Neural progenitor cell (in vitro differentiated cells): ENCODE measurements at regions not wholly inside any gene's neighbourhood (a gene's known extent, or its start where the extent isn't known, plus 50 kb on each side); places are given as distances from the start of the nearest gene placed in this dataset.

Experiments
- CTCF ChIP-seq: fragments of 200-600 bp; sonication (generic); IDR thresholded peaks from 2 replicates; pipeline ENCODE4 v1.5.1; 2017; ENCODE audit warnings: antibody characterized with exemption, mild to moderate bottlenecking
- EZH2phosphoT487 ChIP-seq: fragments of 200-600 bp; sonication (generic); IDR thresholded peaks from 2 replicates; pipeline ENCODE4 v1.6.1; 2017; ENCODE audit warnings: antibody characterized with exemption

- no peak for TF ChIP-seq CTCF
- TF ChIP-seq EZH2phosphoT487, result no peak
Measured at GRCh38 chr2:198283146-198283545, 478.8 kb downstream of the PLCL1 start.
